ENCODE measurements at regions not wholly inside any gene's neighbourhood (a gene's known extent, or its start where the extent isn't known, plus 50 kb on each side); places are given as distances from the start of the nearest gene placed in this dataset.

GRCh38 chr6:43910149-43910637, 140.2 kb downstream of the VEGFA start:
- TF ChIP-seq BACH2 (CRISPR knock-in tag; IDR thresholded peaks at IDR 0.05; ENCODE audit: borderline replicate concordance) (no peak), ESRRG (CRISPR knock-in tag; IDR thresholded peaks at IDR 0.05) (no peak), TSHZ2 (CRISPR knock-in tag; IDR thresholded peaks at IDR 0.05) (no peak)
- TF ChIP-seq, protein P1, sequence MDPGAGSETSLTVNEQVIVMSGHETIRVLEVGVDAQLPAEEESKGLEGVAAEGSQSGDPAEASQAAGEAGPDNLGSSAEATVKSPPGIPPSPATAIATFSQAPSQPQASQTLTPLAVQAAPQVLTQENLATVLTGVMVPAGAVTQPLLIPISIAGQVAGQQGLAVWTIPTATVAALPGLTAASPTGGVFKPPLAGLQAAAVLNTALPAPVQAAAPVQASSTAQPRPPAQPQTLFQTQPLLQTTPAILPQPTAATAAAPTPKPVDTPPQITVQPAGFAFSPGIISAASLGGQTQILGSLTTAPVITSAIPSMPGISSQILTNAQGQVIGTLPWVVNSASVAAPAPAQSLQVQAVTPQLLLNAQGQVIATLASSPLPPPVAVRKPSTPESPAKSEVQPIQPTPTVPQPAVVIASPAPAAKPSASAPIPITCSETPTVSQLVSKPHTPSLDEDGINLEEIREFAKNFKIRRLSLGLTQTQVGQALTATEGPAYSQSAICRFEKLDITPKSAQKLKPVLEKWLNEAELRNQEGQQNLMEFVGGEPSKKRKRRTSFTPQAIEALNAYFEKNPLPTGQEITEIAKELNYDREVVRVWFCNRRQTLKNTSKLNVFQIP (CRISPR knock-in tag; IDR thresholded peaks at IDR 0.05; ENCODE audit: borderline replicate concordance, low read depth), result no peak
- TF ChIP-seq, protein P2, sequence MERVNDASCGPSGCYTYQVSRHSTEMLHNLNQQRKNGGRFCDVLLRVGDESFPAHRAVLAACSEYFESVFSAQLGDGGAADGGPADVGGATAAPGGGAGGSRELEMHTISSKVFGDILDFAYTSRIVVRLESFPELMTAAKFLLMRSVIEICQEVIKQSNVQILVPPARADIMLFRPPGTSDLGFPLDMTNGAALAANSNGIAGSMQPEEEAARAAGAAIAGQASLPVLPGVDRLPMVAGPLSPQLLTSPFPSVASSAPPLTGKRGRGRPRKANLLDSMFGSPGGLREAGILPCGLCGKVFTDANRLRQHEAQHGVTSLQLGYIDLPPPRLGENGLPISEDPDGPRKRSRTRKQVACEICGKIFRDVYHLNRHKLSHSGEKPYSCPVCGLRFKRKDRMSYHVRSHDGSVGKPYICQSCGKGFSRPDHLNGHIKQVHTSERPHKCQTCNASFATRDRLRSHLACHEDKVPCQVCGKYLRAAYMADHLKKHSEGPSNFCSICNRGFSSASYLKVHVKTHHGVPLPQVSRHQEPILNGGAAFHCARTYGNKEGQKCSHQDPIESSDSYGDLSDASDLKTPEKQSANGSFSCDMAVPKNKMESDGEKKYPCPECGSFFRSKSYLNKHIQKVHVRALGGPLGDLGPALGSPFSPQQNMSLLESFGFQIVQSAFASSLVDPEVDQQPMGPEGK (CRISPR knock-in tag; IDR thresholded peaks at IDR 0.05; ENCODE audit: borderline replicate concordance), result no peak
